Activated naive CD8-positive, alpha-beta T cell treated with anti-CD3 and anti-CD28 coated beads, Interleukin-2, amount 10 ng/mL, durations not matched to agents 7 days and 5 days (primary cell): ENCODE measurements at regions not wholly inside any gene's neighbourhood (a gene's known extent, or its start where the extent isn't known, plus 50 kb on each side); places are given as distances from the start of the nearest gene placed in this dataset.
"Not testable (repeated sequence)": the region's sequence is repeated elsewhere in the genome, so short reads cannot be mapped to it uniquely, and the experiment has no call there.

Experiments used
- ATAC-seq: fragments of 150-1000 bp; cut with Tn5 transposase; one replicate; pipeline ENCODE4 v1.10.0; 2021; ENCODE audit warnings: low read depth, moderate library complexity
- POLR2A ChIA-PET: fragments of 350-600 bp; sonication (Branson Sonifier 250); formaldehyde crosslinking; loops from one replicate; lab custom pipeline; 2021; ENCODE audit warnings: antibody characterized with exemption; lab: Charles Lee
- DNase-seq: peaks from one replicate; pipeline ENCODE4 v3.0.0; 2021
- H3K27ac Mint-ChIP-seq: one replicate; pipeline ENCODE4 v1.8.0; 2022; ENCODE audit warnings: mild to moderate bottlenecking, mixed read lengths
- H3K27me3 Mint-ChIP-seq: one replicate; pipeline ENCODE4 v1.8.0; 2022; ENCODE audit warnings: mild to moderate bottlenecking, moderate library complexity, mixed read lengths
- H3K36me3 Mint-ChIP-seq: one replicate; pipeline ENCODE4 v1.8.0; 2021; ENCODE audit warnings: mild to moderate bottlenecking, mixed read lengths
- H3K4me1 Mint-ChIP-seq: one replicate; pipeline ENCODE4 v1.8.0; 2021; ENCODE audit warnings: mixed read lengths
- H3K4me3 Mint-ChIP-seq: one replicate; pipeline ENCODE4 v1.8.0; 2022; ENCODE audit warnings: mild to moderate bottlenecking, moderate library complexity, mixed read lengths
- H3K9me3 Mint-ChIP-seq: one replicate; pipeline ENCODE4 v1.8.0; 2021; ENCODE audit warnings: mixed read lengths

DNA sequence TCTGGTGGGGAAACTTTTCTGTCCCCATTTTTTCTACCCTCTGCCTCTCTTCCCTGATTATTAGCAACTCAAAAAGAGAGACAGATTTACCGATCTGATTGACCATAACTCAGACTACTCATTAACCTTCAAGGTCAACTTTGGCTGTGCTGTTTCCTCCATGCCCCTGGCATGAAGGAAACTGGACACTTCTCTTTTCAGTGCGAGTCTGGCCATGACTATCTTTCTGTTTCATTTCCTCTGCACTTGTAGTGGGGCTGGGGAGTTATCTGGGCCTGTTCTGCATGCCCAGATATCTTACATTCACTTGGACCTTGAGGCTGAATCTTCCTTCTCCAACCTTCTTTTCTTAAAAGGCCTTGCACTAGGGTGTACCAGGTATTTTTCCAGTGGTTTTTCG, 76.9 kb upstream of the SLCO2A1 start:
- POLR2A ChIA-PET, result no interaction called here
- Mint-ChIP-seq H3K4me3 (no peak overlapping the region), H3K36me3 (no peaks in the 10 kb centered on the region), H3K4me1 (peaks cover 1% of the 10 kb centered on the region), H3K27ac (no peak overlapping the region), H3K9me3 (peaks cover 6% of the 10 kb centered on the region), H3K27me3 (peaks cover 3% of the 10 kb centered on the region)
- DNase-seq, result no peak
- no peak for ATAC-seq

DNA sequence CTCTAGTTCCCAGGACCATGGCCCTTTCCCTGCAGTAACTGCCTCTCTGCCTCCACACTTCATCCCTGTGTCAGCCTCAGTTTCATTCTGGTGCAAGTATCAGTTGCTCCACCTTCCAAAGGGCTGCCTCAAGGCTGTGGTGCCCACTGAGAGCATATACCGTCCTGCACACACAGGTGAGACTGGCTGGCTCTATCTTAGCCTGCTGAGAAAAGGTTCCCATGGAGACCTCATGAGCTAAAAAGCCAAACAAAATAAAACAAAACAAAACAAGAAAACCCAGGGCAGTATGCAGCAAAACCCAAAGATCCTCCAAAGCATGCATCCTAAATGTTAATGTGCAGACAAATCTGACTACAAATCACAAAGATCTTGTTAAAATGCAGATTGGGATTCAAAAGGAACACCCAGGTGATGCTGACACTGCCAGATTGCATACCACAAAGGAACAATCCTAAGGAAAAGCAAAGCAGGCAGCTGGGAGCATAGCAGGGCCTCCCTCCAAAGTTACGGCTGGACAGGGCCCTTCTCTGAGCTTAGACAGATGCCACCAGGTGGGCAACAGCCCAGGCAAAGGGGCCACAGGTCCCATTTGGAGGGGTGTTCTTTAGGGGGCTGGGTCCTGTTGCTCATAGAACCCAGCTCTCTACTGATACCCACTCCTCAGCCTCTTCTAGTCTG, 76.3 kb upstream of the SLCO2A1 start:
- POLR2A ChIA-PET, result no interaction called here
- H3K9me3 Mint-ChIP-seq, result peaks cover 6% of the 10 kb centered on the region
- no peak for DNase-seq
- peaks cover 3% of the 10 kb centered on the region for H3K27me3 Mint-ChIP-seq
- H3K36me3 Mint-ChIP-seq, result no peaks in the 10 kb centered on the region
- no peak overlapping the region for H3K27ac Mint-ChIP-seq
- H3K4me3 Mint-ChIP-seq, result no peak overlapping the region
- H3K4me1 Mint-ChIP-seq, result peaks cover 1% of the 10 kb centered on the region
- ATAC-seq, result no peak

DNA sequence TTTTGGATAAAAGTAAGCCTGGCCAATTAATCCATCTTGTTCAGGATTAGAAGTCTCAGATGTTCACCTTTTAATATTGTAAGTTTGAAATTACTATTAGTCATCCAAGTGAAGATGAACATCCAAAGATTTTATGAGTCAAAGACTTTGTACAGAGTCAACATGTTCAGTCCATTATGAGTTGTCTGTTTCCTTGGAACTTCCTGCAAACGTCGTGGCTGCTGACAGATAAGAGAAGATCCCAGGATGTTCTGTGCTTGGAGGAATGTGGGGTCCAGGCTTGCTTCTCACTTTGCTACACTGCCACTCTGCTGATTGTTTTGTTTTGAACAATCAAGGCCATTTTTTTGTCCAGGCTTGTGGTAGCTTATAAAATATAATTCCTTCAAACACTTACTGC, 74.3 kb upstream of the SLCO2A1 start:
- peaks cover 3% of the 10 kb centered on the region for H3K27me3 Mint-ChIP-seq
- no peak overlapping the region for H3K27ac Mint-ChIP-seq
- H3K9me3 Mint-ChIP-seq, result peaks cover 9% of the 10 kb centered on the region
- POLR2A ChIA-PET, result no interaction called here
- peaks cover 1% of the 10 kb centered on the region for H3K4me1 Mint-ChIP-seq
- no peaks in the 10 kb centered on the region for H3K36me3 Mint-ChIP-seq
- DNase-seq, result no peak
- no peak overlapping the region for H3K4me3 Mint-ChIP-seq
- ATAC-seq, result no peak

DNA sequence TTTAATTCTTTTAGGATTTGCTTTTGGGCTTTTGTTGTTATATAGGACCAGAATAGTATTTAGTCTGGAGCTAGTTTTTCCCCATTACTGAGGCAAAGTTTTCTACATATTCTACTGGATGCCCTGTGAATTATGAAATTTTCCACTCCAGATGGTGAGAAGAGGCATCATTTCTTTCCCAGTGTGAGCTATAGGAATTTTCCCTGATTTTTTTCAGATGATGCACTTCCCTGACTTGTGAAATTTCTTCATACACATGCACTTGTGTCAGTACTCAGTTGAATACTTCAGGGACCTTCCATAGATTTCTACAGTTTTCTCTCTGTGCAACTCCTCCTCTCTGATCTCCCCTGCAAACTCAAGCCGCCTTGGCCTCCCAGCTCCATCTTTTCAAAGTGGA, 73.7 kb upstream of the SLCO2A1 start:
- H3K27ac Mint-ChIP-seq, result no peak overlapping the region
- H3K9me3 Mint-ChIP-seq, result peaks cover 9% of the 10 kb centered on the region
- peaks cover 8% of the 10 kb centered on the region for H3K27me3 Mint-ChIP-seq
- DNase-seq (no peak), ATAC-seq (no peak)
- H3K36me3 Mint-ChIP-seq, result no peaks in the 10 kb centered on the region
- POLR2A ChIA-PET, result no interaction called here
- peaks cover 1% of the 10 kb centered on the region for H3K4me1 Mint-ChIP-seq
- no peak overlapping the region for H3K4me3 Mint-ChIP-seq

DNA sequence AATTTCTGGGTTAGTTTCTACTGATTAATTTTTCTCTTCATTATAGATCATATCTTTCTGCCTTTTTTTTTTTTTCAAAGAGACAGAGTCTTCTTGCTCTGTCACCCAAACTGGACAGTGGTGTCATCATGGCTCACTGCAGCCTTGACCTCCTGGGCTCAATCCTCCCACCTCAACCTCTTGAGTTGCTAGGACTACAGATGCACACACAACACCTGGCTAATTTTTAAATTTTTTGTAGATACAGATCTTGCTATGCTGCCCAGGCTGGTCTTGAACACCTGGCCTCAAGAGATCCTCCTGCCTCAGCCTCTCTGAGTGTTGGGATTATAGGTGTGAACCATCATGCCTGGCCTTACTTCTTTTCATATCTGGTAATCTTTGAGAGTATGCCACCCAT, 73.3 kb upstream of the SLCO2A1 start:
- no peak overlapping the region for H3K27ac Mint-ChIP-seq
- ATAC-seq, result no peak
- H3K27me3 Mint-ChIP-seq, result peaks cover 8% of the 10 kb centered on the region
- H3K4me1 Mint-ChIP-seq, result peaks cover 1% of the 10 kb centered on the region
- H3K36me3 Mint-ChIP-seq, result no peaks in the 10 kb centered on the region
- peaks cover 9% of the 10 kb centered on the region for H3K9me3 Mint-ChIP-seq
- no peak for DNase-seq
- POLR2A ChIA-PET, result no interaction called here
- H3K4me3 Mint-ChIP-seq, result no peak overlapping the region

DNA sequence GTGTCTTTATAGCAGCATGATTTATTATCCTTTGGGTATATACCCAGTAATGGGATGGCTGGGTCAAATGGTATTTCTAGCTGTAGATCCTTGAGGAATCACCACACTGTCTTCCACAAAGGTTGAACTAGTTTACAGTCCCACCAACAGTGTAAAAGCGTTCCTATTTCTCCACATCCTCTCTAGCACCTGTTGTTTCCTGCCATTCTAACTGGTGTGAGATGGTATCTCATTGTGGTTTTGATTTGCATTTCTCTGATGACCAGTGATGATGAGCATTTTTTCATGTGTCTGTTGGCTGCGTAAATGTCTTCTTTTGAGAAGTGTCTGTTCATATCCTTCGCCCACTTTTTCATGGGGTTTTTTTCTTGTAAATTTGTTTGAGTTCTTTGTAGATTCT, 66.5 kb upstream of the SLCO2A1 start:
- H3K27me3 Mint-ChIP-seq, H3K4me1 Mint-ChIP-seq, ATAC-seq, DNase-seq, POLR2A ChIA-PET, H3K36me3 Mint-ChIP-seq, H3K9me3 Mint-ChIP-seq, H3K27ac Mint-ChIP-seq, H3K4me3 Mint-ChIP-seq: not testable (repeated sequence)

DNA sequence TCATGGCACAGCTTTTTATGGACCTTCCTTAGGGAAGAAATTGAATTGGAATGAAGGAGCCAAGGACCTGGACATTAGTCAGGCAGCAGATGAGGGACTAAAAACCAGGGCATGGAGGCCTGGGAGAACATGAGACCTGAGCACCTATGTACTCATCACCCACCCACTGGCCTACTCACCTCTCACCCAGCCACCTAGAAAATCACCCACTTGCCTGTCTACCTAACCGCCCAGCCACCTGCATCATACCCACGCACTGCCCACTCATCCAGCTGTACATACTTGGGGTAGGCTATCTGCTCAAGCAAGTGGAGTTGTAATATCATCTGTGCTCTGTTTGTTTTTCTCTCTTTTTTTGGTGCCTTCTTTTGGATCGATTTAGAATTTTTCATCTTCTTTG, 65.3 kb upstream of the SLCO2A1 start:
- DNase-seq (no peak), ATAC-seq (no peak)
- no peak overlapping the region for H3K4me3 Mint-ChIP-seq
- peaks cover 4% of the 10 kb centered on the region for H3K27me3 Mint-ChIP-seq
- no peaks in the 10 kb centered on the region for H3K9me3 Mint-ChIP-seq
- peaks cover 2% of the 10 kb centered on the region for H3K4me1 Mint-ChIP-seq
- POLR2A ChIA-PET, result no interaction called here
- H3K36me3 Mint-ChIP-seq, result no peaks in the 10 kb centered on the region
- no peak overlapping the region for H3K27ac Mint-ChIP-seq

DNA sequence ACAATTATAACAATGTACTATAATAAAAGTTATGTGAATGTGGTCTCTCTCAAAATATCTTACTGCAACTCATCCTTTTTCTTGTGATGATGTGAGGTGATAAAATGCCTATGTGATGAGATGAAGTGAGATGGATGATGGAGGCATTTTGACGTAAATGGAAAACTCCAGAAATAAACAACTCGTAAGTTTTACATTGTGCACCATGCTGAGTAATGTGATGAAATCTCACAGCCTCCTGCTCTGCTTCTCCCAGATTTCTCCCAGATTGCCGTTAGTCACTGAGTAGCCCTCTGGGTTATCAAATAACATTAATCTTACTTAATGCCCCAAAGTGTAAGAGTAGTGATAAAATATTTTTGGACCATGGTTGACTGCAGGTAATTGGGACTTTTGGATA, 64.8 kb upstream of the SLCO2A1 start:
- Mint-ChIP-seq H3K27me3 (peaks cover 4% of the 10 kb centered on the region), H3K4me1 (peaks cover 2% of the 10 kb centered on the region), H3K36me3 (no peaks in the 10 kb centered on the region), H3K27ac (no peak overlapping the region), H3K4me3 (no peak overlapping the region), H3K9me3 (no peaks in the 10 kb centered on the region)
- DNase-seq (no peak), ATAC-seq (no peak)
- POLR2A ChIA-PET, result no interaction called here

DNA sequence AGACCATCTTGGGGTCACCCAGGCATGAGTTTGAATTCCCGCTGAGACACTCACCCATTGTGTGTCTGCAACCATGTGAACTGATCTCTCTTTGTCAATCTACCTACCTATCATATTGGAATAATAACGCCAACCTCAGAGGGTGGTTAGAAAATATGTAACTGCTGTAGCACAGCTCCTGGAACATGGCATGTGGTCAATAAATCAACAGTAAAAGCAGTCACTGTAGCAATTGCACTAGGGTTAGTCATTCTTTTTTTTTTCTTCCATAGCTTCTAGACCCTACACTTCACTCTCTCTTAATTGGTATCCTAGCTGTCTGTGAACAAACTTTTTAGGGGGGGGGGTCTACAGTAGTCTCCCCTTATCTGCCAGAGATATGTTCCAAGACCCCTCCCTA, 64.2 kb upstream of the SLCO2A1 start:
- H3K27ac Mint-ChIP-seq, result no peak overlapping the region
- H3K4me3 Mint-ChIP-seq, result no peak overlapping the region
- H3K36me3 Mint-ChIP-seq, result no peaks in the 10 kb centered on the region
- DNase-seq, result no peak
- POLR2A ChIA-PET, result no interaction called here
- peaks cover 2% of the 10 kb centered on the region for H3K4me1 Mint-ChIP-seq
- H3K27me3 Mint-ChIP-seq, result peaks cover 8% of the 10 kb centered on the region
- H3K9me3 Mint-ChIP-seq, result no peaks in the 10 kb centered on the region
- no peak for ATAC-seq

DNA sequence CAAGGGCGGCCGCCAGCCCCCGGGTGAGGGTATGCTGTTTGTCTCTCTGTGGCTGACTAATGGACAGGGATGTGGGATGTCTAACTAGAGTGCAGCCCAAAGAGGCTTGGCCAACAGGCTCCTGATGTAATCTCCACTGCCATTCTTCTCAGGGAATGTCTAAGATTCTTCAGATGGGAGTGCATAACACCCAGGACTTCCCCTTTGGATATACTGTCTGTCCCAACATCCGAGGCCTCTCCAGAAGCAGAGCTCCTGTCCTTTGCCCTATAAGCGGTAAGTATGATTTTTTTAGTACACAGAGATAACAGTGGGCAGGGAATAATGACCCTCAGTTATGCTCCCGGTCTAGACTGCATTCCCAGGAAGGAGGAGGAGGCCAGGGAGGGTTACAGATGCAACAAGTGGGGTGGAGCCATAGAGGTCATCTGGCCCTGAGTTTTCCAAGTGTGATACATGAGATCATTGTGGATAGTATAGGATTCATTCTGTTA, 62.5 kb upstream of the SLCO2A1 start:
- no peak for DNase-seq
- POLR2A ChIA-PET, result interaction anchor here (0.6 kb wide), 1 partner anchor 259 kb away, joined by 3 read pairs; no protein-coding TSS in a partner anchor
- no peak overlapping the region for H3K27ac Mint-ChIP-seq

DNA sequence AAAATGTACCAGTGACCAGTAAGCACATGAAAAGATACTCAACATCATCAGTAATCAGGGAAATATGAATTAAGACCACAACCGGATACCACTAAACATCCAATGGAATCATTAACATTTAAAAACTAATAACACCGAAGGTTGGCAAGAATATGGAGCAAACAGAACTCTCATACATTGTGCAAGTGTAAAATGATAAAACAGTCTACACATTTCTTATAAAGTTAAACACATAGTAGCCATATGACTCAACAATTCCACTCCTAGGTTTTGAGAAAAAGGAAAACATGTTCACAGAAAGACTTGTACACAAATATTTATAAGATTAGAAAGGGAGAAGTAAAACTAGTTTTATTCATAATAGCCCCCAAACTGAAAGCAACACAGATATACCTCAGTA, 60.3 kb upstream of the SLCO2A1 start:
- ATAC-seq, result no peak
- peaks cover 2% of the 10 kb centered on the region for H3K9me3 Mint-ChIP-seq
- H3K27me3 Mint-ChIP-seq, result peaks cover 4% of the 10 kb centered on the region
- no peaks in the 10 kb centered on the region for H3K36me3 Mint-ChIP-seq
- POLR2A ChIA-PET, result no interaction called here
- no peaks in the 10 kb centered on the region for H3K4me1 Mint-ChIP-seq
- DNase-seq, result no peak
- H3K4me3 Mint-ChIP-seq, result no peak overlapping the region
- H3K27ac Mint-ChIP-seq, result no peak overlapping the region

More for the DNA sequence above, 62.5 kb upstream of the SLCO2A1 start:
- Mint-ChIP-seq H3K9me3 (peaks cover 2% of the 10 kb centered on the region), H3K4me3 (no peak overlapping the region), H3K27me3 (peaks cover 4% of the 10 kb centered on the region), H3K36me3 (no peaks in the 10 kb centered on the region), H3K4me1 (peaks cover 2% of the 10 kb centered on the region)
- ATAC-seq, result no peak

DNA sequence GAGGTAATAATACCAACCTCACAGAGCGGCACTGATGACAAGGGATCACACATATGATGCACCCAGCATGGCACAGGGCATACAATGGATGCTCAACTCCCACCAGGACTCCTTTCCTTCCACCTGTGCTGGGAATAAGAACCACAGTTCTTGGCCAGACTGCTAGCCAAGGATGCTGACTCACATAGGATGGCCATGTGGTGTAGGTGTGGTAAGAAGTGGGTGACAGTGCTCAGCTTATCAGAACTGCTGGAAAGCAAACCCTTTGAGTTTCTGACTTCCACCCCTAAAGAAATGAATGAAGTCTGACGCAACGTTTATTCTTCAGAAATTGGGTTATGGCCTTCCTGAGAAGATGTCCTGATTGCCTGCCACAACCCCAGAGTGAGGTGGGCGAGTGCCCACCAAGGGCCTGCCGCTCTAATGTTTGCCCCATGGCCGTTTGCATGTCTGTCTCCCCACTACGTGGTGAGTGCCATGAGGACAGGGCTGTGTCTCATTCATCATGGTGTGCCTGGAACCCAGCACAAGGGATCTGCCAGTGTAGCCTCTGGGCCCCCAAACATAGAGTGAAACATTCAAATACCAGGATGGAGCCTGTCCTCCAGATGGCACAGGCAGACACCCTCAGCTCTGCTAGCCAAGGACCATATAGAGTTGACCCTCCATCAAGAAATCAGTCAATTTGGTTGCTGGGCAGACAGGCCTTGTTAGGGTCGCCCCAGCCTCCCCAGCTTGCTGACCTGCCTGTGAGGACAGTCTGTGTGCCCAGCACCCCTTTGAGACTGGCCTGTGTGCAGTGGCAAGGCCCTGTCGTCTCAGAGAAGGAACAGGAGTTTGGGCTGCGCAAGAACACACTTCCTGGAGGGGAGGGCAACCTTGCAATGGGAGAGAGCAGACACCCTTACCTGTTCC, 57.6 kb upstream of the SLCO2A1 start:
- H3K9me3 Mint-ChIP-seq, result peaks cover 2% of the 10 kb centered on the region
- DNase-seq (no peak), ATAC-seq (no peak)
- H3K27ac Mint-ChIP-seq, result no peak overlapping the region
- no peaks in the 10 kb centered on the region for H3K36me3 Mint-ChIP-seq
- H3K27me3 Mint-ChIP-seq, result peaks cover 8% of the 10 kb centered on the region
- no peaks in the 10 kb centered on the region for H3K4me1 Mint-ChIP-seq
- H3K4me3 Mint-ChIP-seq, result no peak overlapping the region
- POLR2A ChIA-PET, result no interaction called here

DNA sequence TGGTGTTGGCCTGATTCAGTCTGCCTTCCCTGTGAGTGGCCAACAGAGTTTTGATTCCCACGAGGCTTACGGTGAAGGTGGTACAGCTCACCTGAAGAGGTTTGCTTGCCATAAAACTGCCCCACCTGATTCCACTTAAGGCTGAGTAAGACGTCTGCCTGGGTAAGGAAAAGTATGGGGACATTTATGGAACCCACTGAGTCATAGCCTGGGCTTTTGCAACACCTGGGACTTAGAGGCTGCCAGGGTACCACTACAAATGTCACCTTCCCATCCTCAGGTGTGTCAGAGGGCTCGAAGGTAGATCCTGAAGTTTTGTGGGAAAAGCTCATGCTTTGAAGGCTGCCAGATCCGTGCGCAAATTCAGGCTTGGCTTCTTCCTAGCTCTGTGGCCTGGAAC, 56.9 kb upstream of the SLCO2A1 start:
- DNase-seq (no peak), ATAC-seq (no peak)
- H3K36me3 Mint-ChIP-seq, result no peaks in the 10 kb centered on the region
- H3K27ac Mint-ChIP-seq, result no peak overlapping the region
- H3K9me3 Mint-ChIP-seq, result peaks cover 2% of the 10 kb centered on the region
- no peaks in the 10 kb centered on the region for H3K4me1 Mint-ChIP-seq
- peaks cover 8% of the 10 kb centered on the region for H3K27me3 Mint-ChIP-seq
- POLR2A ChIA-PET, result no interaction called here
- H3K4me3 Mint-ChIP-seq, result no peak overlapping the region
